ENCODE measurements at regions not wholly inside any gene's neighbourhood (a gene's known extent, or its start where the extent isn't known, plus 50 kb on each side); places are given as distances from the start of the nearest gene placed in this dataset.

DNA sequence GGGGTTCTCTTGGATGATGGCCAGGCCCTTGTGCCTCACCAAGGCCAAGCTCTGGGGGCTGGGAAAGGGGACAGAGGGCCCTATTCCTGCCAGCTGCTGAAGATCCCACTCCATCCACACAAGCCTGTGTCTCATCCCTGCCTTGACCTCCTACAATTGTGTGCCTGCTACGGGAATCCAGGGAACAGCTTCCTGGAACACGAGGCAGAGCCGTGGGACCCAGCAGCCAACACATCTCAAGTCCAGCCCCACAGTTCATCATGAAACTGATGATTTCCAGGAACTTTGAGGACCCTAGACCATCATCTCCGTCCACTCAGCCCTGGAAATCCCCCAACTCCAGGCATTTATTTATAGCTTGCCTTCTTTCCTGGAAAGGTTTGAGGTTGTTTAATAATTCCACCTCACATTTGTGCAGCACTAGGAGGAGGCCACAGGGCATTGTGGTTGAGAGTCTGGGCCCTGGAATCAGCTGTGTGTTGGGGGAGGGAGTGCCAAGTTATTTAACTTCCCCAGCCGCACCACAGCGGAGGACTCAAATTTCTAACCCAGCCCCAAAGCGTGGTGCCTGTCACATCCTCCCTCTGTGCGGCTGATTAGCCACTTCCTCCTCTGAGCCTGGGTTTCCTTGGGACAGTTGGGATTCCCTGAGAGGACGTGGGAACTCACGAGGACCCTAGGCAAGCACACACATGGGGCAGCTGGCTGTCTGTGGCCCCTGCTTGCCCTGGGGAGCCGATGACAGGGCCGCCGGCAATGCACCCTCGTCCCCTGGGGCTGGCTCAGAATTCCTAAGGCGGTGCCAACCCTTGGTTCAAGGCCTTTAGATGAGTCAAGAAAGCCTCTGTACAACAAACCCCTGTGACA is 58.2 kb upstream of the GGTA1 start:
- Histone ChIP-seq H3K36me3 (no peaks in the 10 kb centered on the region), H3K4me1 (peaks cover 25% of the 10 kb centered on the region), H3K9me3 (no peaks in the 10 kb centered on the region), H3K27me3 (no peaks in the 10 kb centered on the region), H3K4me3 (no peak overlapping the region), H3K27ac (peak overlapping the region; percentile 66)
- peak; percentile 76 for DNase-seq
- intact Hi-C loops (cut with DNase I), result no loop called here
- ATAC-seq, result peak; percentile 93
- TF ChIP-seq, protein P1, sequence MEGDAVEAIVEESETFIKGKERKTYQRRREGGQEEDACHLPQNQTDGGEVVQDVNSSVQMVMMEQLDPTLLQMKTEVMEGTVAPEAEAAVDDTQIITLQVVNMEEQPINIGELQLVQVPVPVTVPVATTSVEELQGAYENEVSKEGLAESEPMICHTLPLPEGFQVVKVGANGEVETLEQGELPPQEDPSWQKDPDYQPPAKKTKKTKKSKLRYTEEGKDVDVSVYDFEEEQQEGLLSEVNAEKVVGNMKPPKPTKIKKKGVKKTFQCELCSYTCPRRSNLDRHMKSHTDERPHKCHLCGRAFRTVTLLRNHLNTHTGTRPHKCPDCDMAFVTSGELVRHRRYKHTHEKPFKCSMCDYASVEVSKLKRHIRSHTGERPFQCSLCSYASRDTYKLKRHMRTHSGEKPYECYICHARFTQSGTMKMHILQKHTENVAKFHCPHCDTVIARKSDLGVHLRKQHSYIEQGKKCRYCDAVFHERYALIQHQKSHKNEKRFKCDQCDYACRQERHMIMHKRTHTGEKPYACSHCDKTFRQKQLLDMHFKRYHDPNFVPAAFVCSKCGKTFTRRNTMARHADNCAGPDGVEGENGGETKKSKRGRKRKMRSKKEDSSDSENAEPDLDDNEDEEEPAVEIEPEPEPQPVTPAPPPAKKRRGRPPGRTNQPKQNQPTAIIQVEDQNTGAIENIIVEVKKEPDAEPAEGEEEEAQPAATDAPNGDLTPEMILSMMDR (IDR thresholded peaks at IDR 0.05), result no peak

DNA sequence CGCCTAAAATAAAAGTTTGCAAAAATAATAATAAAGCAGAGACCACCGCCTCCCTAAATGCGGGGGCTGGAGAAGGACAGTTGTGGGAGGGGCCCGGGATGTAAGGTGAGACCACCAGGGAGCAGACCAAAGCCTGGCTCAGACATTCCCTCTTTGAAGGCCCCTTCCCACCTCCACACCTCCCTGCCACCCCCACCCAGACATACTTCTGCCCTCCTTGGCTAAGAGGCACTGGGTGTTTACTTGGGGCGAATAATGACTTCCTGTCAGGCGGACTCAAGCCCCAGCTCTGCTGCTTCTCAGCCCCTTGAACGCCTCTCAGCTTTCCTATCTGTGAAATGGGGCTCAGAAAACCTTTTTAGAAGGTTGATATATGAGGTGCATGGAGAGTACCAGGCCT is 58.8 kb upstream of the GGTA1 start:
- no peak for ATAC-seq
- TF ChIP-seq, protein P1 (IDR thresholded peaks at IDR 0.05), result no peak

DNA sequence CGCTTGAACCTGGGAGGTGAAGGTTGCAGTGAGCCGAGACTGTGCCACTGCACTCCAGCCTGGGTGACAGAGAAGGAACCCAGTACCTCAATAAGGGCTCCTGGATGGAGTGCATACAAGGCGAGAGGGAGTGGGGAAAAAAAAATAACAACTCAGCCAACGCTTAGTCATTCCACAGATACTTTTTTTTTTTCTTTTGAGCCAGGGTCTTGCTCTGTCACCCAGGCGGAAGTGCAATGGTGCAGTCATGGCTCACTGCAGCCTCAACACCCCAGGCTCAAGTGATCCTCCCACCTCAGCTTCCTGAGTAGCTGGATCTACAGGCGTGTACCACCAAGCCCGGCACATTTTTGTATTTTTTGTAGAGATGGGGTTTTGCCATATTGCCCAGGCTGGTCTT is 59.5 kb upstream of the GGTA1 start:
- Histone ChIP-seq H3K9me3 (no peaks in the 10 kb centered on the region), H3K4me1 (peaks cover 25% of the 10 kb centered on the region), H3K27ac (no peak overlapping the region), H3K27me3 (no peaks in the 10 kb centered on the region), H3K36me3 (no peaks in the 10 kb centered on the region), H3K4me3 (no peak overlapping the region)
- intact Hi-C loops (cut with DNase I), result no loop called here
- no peak for ATAC-seq
- TF ChIP-seq, protein P1 (IDR thresholded peaks at IDR 0.05), result no peak
- no peak for DNase-seq

More for the DNA sequence above, 58.8 kb upstream of the GGTA1 start:
- no peak for DNase-seq
- intact Hi-C loops (cut with DNase I), result no loop called here
- Histone ChIP-seq H3K4me3 (no peak overlapping the region), H3K9me3 (no peaks in the 10 kb centered on the region), H3K27ac (peak overlapping the region; percentile 66), H3K4me1 (peaks cover 25% of the 10 kb centered on the region), H3K36me3 (no peaks in the 10 kb centered on the region), H3K27me3 (no peaks in the 10 kb centered on the region)

DNA sequence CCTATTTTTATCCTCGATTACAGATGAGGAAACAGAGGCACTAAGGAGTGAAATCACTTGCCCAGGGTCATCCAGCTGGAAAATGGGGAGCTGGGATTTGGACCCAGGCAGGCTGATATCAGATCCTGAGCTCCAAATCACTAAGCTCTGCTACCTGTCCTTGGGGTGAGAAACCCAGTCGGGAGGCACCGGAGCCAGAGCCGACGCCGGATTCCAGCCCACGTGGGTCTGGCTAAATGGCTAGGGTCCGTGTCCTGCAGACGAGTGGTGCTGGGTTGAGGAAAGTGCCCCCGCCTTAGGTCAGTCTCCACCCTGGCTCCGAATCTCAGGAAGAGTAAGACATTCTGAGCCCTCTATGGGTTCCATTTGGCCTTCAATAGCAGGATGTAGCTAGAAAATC is 61.3 kb upstream of the GGTA1 start:
- DNase-seq (no peak), ATAC-seq (no peak)
- H3K4me3 ChIP-seq, result no peak overlapping the region
- H3K36me3 ChIP-seq, result no peaks in the 10 kb centered on the region
- H3K27ac ChIP-seq, result no peak overlapping the region
- TF ChIP-seq, protein P1 (IDR thresholded peaks at IDR 0.05), result no peak
- H3K9me3 ChIP-seq, result no peaks in the 10 kb centered on the region
- H3K27me3 ChIP-seq, result no peaks in the 10 kb centered on the region
- intact Hi-C loops (cut with DNase I), result no loop called here
- H3K4me1 ChIP-seq, result peaks cover 25% of the 10 kb centered on the region

DNA sequence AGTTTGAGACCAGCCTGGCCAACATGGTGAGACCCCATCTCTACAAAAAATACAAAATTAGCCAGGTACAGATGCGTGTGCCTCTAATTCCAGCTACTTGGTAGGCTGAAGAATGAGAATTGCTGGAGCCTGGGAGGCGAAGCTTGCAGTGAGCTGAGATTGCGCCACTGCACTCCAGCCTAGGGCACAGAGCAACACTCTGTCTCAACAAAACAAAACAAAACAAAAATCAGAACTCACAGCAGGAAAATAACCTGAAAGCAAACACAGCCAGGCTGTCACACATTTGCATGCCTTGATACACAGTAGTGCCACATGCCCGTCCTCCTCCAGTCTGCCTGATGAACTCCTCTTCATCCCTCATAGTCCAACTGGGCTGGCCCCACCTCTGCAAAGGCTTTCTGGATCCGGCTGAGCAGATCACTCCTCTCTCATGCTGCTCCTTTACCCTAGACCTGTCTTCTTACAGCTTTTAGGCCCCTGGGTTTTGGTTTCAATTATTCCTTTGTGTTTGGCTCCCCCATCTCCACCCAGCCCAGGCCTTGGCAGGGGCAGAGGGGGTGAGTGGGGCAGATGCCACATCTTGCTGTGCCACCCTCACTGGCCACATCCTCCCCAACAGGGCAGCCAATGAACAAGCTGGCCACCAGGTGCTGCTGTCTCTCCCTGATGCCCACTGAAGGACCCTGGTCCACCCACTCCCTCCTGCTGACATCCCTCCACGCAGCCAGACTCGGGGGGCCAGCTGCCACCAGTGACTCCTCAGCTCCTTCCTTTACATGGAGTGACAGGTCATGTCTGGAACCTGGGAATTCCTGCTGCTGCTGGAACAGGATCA is 62.0 kb upstream of the GGTA1 start:
- Histone ChIP-seq H3K4me3 (no peak overlapping the region), H3K4me1 (peaks cover 24% of the 10 kb centered on the region), H3K9me3 (no peaks in the 10 kb centered on the region), H3K27ac (no peak overlapping the region), H3K27me3 (no peaks in the 10 kb centered on the region), H3K36me3 (no peaks in the 10 kb centered on the region)
- ATAC-seq, result no peak
- no peak for DNase-seq
- TF ChIP-seq, protein P1 (IDR thresholded peaks at IDR 0.05), result no peak
- intact Hi-C loops (cut with DNase I), result no loop called here
